ENCODE measurements at regions not wholly inside any gene's neighbourhood (a gene's known extent, or its start where the extent isn't known, plus 50 kb on each side); places are given as distances from the start of the nearest gene placed in this dataset.

GRCh38 chr4:189098932-189099696 is 841.6 kb upstream of the FRG1 start:
- H3K4me1 Mint-ChIP-seq = no peaks in the 10 kb centered on the region
- Histone ChIP-seq H3K9me3 (ENCODE audit: control insufficient read depth, low read length) (no peaks in the 10 kb centered on the region), H3K4me3 (ENCODE audit: low read length) (no peak overlapping the region), H3K27ac (ENCODE audit: low read depth, low read length) (no peak overlapping the region), H3K36me3 (ENCODE audit: control insufficient read depth, insufficient read depth, low read length) (no peaks in the 10 kb centered on the region), H3K27me3 (ENCODE audit: control insufficient read depth, insufficient read depth, low read length, poor library complexity, severe bottlenecking) (no peaks in the 10 kb centered on the region), H3K4me1 (ENCODE audit: control insufficient read depth, insufficient read depth, low read length) (no peaks in the 10 kb centered on the region), H3K9ac (ENCODE audit: extremely low read depth, low read length, poor library complexity, severe bottlenecking) (no peak overlapping the region)
- no peak for DNase-seq
- H3K27ac Mint-ChIP-seq = no peak overlapping the region
- 89 to 93% methylated on average over 14 to 16 of the region's 16 CpGs for WGBS, 2 experiments (ENCODE audit: insufficient coverage in 1 of 2, insufficient read length in 1 of 2)
- TF ChIP-seq CTCF (conservative IDR thresholded peaks at IDR 0.05) = no peak
- H3K9me3 Mint-ChIP-seq = peaks cover 6% of the 10 kb centered on the region
- no peaks in the 10 kb centered on the region for H3K36me3 Mint-ChIP-seq (ENCODE audit: low read depth)
- H3K4me3 Mint-ChIP-seq = no peak overlapping the region
- H3K27me3 Mint-ChIP-seq (ENCODE audit: insufficient read depth) = no peaks in the 10 kb centered on the region

GRCh38 chr4:189113389-189113888 is 827.2 kb upstream of the FRG1 start:
- Histone ChIP-seq H3K9me3 (ENCODE audit: control insufficient read depth, low read length) (peaks cover 1% of the 10 kb centered on the region), H3K4me1 (ENCODE audit: control insufficient read depth, insufficient read depth, low read length) (no peaks in the 10 kb centered on the region), H3K27ac (ENCODE audit: low read depth, low read length) (no peak overlapping the region), H3K9ac (ENCODE audit: extremely low read depth, low read length, poor library complexity, severe bottlenecking) (no peak overlapping the region), H3K4me3 (ENCODE audit: low read length) (no peak overlapping the region), H3K27me3 (ENCODE audit: control insufficient read depth, insufficient read depth, low read length, poor library complexity, severe bottlenecking) (no peaks in the 10 kb centered on the region), H3K36me3 (ENCODE audit: control insufficient read depth, insufficient read depth, low read length) (no peaks in the 10 kb centered on the region)
- no peak for TF ChIP-seq CTCF (conservative IDR thresholded peaks at IDR 0.05)
- DNase-seq = no peak
- Mint-ChIP-seq H3K27ac (no peak overlapping the region), H3K4me1 (peaks cover 8% of the 10 kb centered on the region), H3K36me3 (ENCODE audit: low read depth) (no peaks in the 10 kb centered on the region), H3K27me3 (ENCODE audit: insufficient read depth) (no peaks in the 10 kb centered on the region), H3K9me3 (no peaks in the 10 kb centered on the region), H3K4me3 (no peak overlapping the region)
- 93 to 95% methylated on average over 9 to 11 of the region's 11 CpGs for WGBS, 2 experiments (ENCODE audit: insufficient coverage in 1 of 2, insufficient read length in 1 of 2)

GRCh38 chr4:189117426-189117825 is 823.2 kb upstream of the FRG1 start:
- no peak overlapping the region for H3K4me3 Mint-ChIP-seq
- peaks cover 7% of the 10 kb centered on the region for H3K9me3 Mint-ChIP-seq
- peak; percentile 59 for TF ChIP-seq CTCF (conservative IDR thresholded peaks at IDR 0.05)
- no peaks in the 10 kb centered on the region for H3K36me3 Mint-ChIP-seq (ENCODE audit: low read depth)
- 87% methylated on average over 1 of the region's 1 CpG; no CpG with 5 or more reads in 1 of the 2 experiments for WGBS, 2 experiments (ENCODE audit: insufficient coverage in 1 of 2, insufficient read length in 1 of 2)
- H3K4me1 Mint-ChIP-seq = no peaks in the 10 kb centered on the region
- no peaks in the 10 kb centered on the region for H3K27me3 ChIP-seq (ENCODE audit: control insufficient read depth, insufficient read depth, low read length, poor library complexity, severe bottlenecking)
- H3K36me3 ChIP-seq (ENCODE audit: control insufficient read depth, insufficient read depth, low read length) = no peaks in the 10 kb centered on the region
- H3K9ac ChIP-seq (ENCODE audit: extremely low read depth, low read length, poor library complexity, severe bottlenecking) = no peak overlapping the region
- H3K9me3 ChIP-seq (ENCODE audit: control insufficient read depth, low read length) = no peaks in the 10 kb centered on the region
- no peaks in the 10 kb centered on the region for H3K4me1 ChIP-seq (ENCODE audit: control insufficient read depth, insufficient read depth, low read length)
- H3K27ac Mint-ChIP-seq = no peak overlapping the region
- no peak overlapping the region for H3K4me3 ChIP-seq (ENCODE audit: low read length)
- H3K27me3 Mint-ChIP-seq (ENCODE audit: insufficient read depth) = no peaks in the 10 kb centered on the region
- H3K27ac ChIP-seq (ENCODE audit: low read depth, low read length) = no peak overlapping the region
- peak; percentile 62 for DNase-seq

Measured in endodermal cell (in vitro differentiated cells).